PC-3 (cell line): ENCODE measurements at regions not wholly inside any gene's neighbourhood (a gene's known extent, or its start where the extent isn't known, plus 50 kb on each side); places are given as distances from the start of the nearest gene placed in this dataset.

Experiments
- ATAC-seq: fragments of 200-7000 bp; cut with Tn5 transposase; 2 replicates; pipeline ENCODE4 v1.9.1; 2020; ENCODE audit warnings: mild to moderate bottlenecking, moderate library complexity
- BruUV-seq: library from RNA; stranded (reverse); fragments of 400-500 nt; replicated peaks from 2 replicates; lab custom pipeline; 2021; lab: Mats Ljungman, UMichigan
- CTCF ChIA-PET: fragments of 300-600 bp; sonication (Branson Sonifier 250); formaldehyde crosslinking; loops from one replicate; lab custom pipeline; 2022; ENCODE audit warnings: antibody characterized with exemption; lab: Charles Lee
- POLR2A ChIA-PET: fragments of 300-600 bp; sonication (Branson Sonifier 250); formaldehyde crosslinking; loops from one replicate; lab custom pipeline; 2022; ENCODE audit warnings: antibody characterized with exemption; ENCODE audit not compliant: unreplicated experiment; lab: Charles Lee
- DNase-seq: peaks from one replicate; pipeline ENCODE4 v3.0.0-alpha.2; 2015
- H2AFZ ChIP-seq: fragments of 300-600 bp; sonication (generic); 2 replicates; pipeline ENCODE4 v1.6.0; 2016; ENCODE audit warnings: antibody characterized with exemption, low read length
- H3F3A ChIP-seq: fragments of 300-600 bp; sonication (generic); one replicate; pipeline ENCODE4 v1.6.0; 2017; ENCODE audit warnings: antibody characterized with exemption, low read length, control low read depth, mild to moderate bottlenecking; ENCODE audit not compliant: unreplicated experiment
- H3K27ac ChIP-seq: fragments of 300-600 bp; sonication (generic); 2 replicates; pipeline ENCODE4 v1.5.1; 2016; ENCODE audit warnings: mild to moderate bottlenecking, low read length
- H3K27me3 ChIP-seq: fragments of 300-600 bp; sonication (generic); 2 replicates; pipeline ENCODE4 v1.6.1; 2016; ENCODE audit warnings: low read length, mixed read lengths
- H3K36me3 ChIP-seq: fragments of 300-600 bp; sonication (generic); 2 replicates; pipeline ENCODE4 v1.6.1; 2016; ENCODE audit warnings: low read depth, mixed run types, low read length, mixed read lengths
- H3K4me1 ChIP-seq: fragments of 300-600 bp; sonication (generic); 2 replicates; pipeline ENCODE4 v1.5.1; 2016; ENCODE audit warnings: low read length; ENCODE audit not compliant: insufficient read depth
- H3K4me2 ChIP-seq: fragments of 300-600 bp; sonication (generic); 2 replicates; pipeline ENCODE4 v1.6.0; 2016; ENCODE audit warnings: low read length
- H3K4me3 ChIP-seq: fragments of 300-600 bp; sonication (generic); 2 replicates; pipeline ENCODE4 v1.5.1; 2016; ENCODE audit warnings: mild to moderate bottlenecking, low read length, mixed read lengths
- H3K79me2 ChIP-seq: fragments of 300-600 bp; sonication (generic); 2 replicates; pipeline ENCODE4 v1.6.1; 2017; ENCODE audit warnings: low read length, mixed read lengths
- H3K9ac ChIP-seq: fragments of 300-600 bp; sonication (generic); 2 replicates; pipeline ENCODE4 v1.6.0; 2016; ENCODE audit warnings: mild to moderate bottlenecking, low read length
- H3K9me2 ChIP-seq: fragments of 300-600 bp; sonication (generic); replicated peaks from 2 replicates; pipeline ENCODE4 v1.6.1; 2016; ENCODE audit warnings: mixed run types, low read length, mixed read lengths
- H3K9me3 ChIP-seq: fragments of 300-600 bp; sonication (generic); 2 replicates; pipeline ENCODE4 v1.6.1; 2016; ENCODE audit warnings: low read length, mixed read lengths
- H4K20me1 ChIP-seq: fragments of 300-600 bp; sonication (generic); 2 replicates; pipeline ENCODE4 v1.6.1; 2016; ENCODE audit warnings: low read length, mixed read lengths
- EZH2 ChIP-seq: fragments of 300-600 bp; sonication (generic); IDR thresholded peaks from one replicate; pipeline ENCODE4 v1.6.1; 2017; ENCODE audit warnings: antibody characterized with exemption, mild to moderate bottlenecking, low read length; ENCODE audit not compliant: unreplicated experiment
- EZH2phosphoT487 ChIP-seq: fragments of 300-600 bp; sonication (generic); IDR thresholded peaks from 2 replicates; pipeline ENCODE4 v1.6.1; 2018; ENCODE audit warnings: mild to moderate bottlenecking, antibody characterized with exemption, low read length, borderline replicate concordance
- intact Hi-C: fragments of 100-400 bp; cut with micrococcal nuclease; formaldehyde crosslinking; loops from 2 replicates; pipeline ENCODE4 v1.9.0; 2023
- TF ChIP-seq, protein P1 (sequence below): fragments of 300-600 bp; sonication (generic); conservative IDR thresholded peaks from 2 replicates; pipeline ENCODE4 v1.5.1; 2017; ENCODE audit warnings: antibody characterized with exemption, low read depth, mild to moderate bottlenecking, low read length

GRCh38 chr18:61741881-61742454 is 150.8 kb downstream of the RNF152 start:
- DNase-seq: no peak
- no TSS peak for BruUV-seq
- CTCF ChIA-PET: no interaction called here

DNA sequence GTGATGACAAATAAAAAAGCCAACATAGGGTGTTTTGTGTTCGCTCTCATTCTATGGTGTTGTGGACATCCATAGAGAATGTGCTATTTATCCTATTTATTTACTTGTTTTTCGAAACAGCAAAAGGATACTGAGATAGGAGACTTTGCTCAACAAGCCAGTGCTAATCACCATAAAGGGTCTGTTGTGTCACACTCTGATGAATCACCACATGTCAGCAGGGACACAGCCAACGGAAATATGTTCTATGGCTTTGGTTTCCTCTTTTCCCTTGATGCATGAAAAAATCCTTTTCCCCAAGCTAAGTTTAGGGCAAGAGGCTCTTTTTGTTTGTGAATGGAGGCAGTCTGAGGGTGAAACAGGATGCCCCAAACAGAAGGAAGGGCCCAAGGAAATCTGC is 154.3 kb downstream of the RNF152 start:
- BruUV-seq: no TSS peak

More at GRCh38 chr18:61741881-61742454, 150.8 kb downstream of the RNF152 start:
- H3K4me1 ChIP-seq: no peaks in the 10 kb centered on the region
- no peak overlapping the region for H3K4me3 ChIP-seq
- no peak overlapping the region for H2AFZ ChIP-seq
- H3F3A ChIP-seq: no peaks in the 10 kb centered on the region
- no peak overlapping the region for H3K4me2 ChIP-seq
- no peaks in the 10 kb centered on the region for H3K36me3 ChIP-seq
- no peak for ATAC-seq
- H3K27me3 ChIP-seq: peaks cover 27% of the 10 kb centered on the region
- no peaks in the 10 kb centered on the region for H3K79me2 ChIP-seq
- no peak overlapping the region for H3K27ac ChIP-seq
- TF ChIP-seq, protein P1, sequence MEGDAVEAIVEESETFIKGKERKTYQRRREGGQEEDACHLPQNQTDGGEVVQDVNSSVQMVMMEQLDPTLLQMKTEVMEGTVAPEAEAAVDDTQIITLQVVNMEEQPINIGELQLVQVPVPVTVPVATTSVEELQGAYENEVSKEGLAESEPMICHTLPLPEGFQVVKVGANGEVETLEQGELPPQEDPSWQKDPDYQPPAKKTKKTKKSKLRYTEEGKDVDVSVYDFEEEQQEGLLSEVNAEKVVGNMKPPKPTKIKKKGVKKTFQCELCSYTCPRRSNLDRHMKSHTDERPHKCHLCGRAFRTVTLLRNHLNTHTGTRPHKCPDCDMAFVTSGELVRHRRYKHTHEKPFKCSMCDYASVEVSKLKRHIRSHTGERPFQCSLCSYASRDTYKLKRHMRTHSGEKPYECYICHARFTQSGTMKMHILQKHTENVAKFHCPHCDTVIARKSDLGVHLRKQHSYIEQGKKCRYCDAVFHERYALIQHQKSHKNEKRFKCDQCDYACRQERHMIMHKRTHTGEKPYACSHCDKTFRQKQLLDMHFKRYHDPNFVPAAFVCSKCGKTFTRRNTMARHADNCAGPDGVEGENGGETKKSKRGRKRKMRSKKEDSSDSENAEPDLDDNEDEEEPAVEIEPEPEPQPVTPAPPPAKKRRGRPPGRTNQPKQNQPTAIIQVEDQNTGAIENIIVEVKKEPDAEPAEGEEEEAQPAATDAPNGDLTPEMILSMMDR: no peak
- TF ChIP-seq EZH2: no peak
- no peak for TF ChIP-seq EZH2phosphoT487
- H3K9me2 ChIP-seq: no peaks in the 10 kb centered on the region
- intact Hi-C loops: no loop called here
- no peaks in the 10 kb centered on the region for H4K20me1 ChIP-seq
- no peak overlapping the region for H3K9ac ChIP-seq
- POLR2A ChIA-PET: no interaction called here
- H3K9me3 ChIP-seq: no peaks in the 10 kb centered on the region

DNA sequence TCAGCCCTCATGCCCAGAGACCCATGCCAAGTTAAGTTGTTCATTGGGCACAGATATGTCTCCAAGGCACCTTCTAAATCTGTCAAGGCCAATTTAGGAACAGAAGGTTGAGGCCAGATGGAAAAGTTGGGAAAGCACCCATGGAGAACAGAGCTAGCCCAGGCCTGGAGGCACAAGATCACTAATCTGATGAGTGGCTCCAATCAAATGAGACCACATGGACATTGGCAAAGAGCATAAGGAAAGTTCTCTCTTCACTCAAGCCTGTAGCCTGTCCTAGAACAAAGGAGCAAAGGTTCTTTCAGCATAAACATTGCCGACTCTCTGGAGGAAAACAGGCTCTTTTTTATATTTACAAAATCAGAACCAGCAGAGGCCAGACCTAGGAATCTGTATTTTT is 154.8 kb downstream of the RNF152 start:
- no peak for DNase-seq
- intact Hi-C loops: no loop called here

More for the DNA sequence above, 154.3 kb downstream of the RNF152 start:
- no peak overlapping the region for H2AFZ ChIP-seq
- TF ChIP-seq EZH2phosphoT487 (no peak), EZH2 (no peak)
- TF ChIP-seq, protein P1: no peak
- no peaks in the 10 kb centered on the region for H3F3A ChIP-seq
- H3K79me2 ChIP-seq: no peaks in the 10 kb centered on the region
- ChIA-PET CTCF (no interaction called here), POLR2A (no interaction called here)
- peaks cover 44% of the 10 kb centered on the region for H3K27me3 ChIP-seq
- ATAC-seq (no peak), DNase-seq (peak; percentile 9)
- H3K4me1 ChIP-seq: no peaks in the 10 kb centered on the region
- intact Hi-C loops: no loop called here
- no peaks in the 10 kb centered on the region for H3K9me2 ChIP-seq
- no peak overlapping the region for H3K9ac ChIP-seq
- H4K20me1 ChIP-seq: no peaks in the 10 kb centered on the region
- no peaks in the 10 kb centered on the region for H3K9me3 ChIP-seq
- H3K36me3 ChIP-seq: no peaks in the 10 kb centered on the region
- no peak overlapping the region for H3K4me3 ChIP-seq
- H3K27ac ChIP-seq: no peak overlapping the region
- no peak overlapping the region for H3K4me2 ChIP-seq

More for the DNA sequence above, 154.8 kb downstream of the RNF152 start:
- Histone ChIP-seq H3K4me1 (no peaks in the 10 kb centered on the region), H3K4me3 (no peak overlapping the region), H3K36me3 (no peaks in the 10 kb centered on the region), H3K79me2 (no peaks in the 10 kb centered on the region), H3K27ac (no peak overlapping the region), H2AFZ (no peak overlapping the region), H3K9me2 (no peaks in the 10 kb centered on the region), H3K27me3 (peaks cover 43% of the 10 kb centered on the region), H3K9me3 (no peaks in the 10 kb centered on the region), H3K9ac (no peak overlapping the region), H4K20me1 (no peaks in the 10 kb centered on the region), H3K4me2 (no peak overlapping the region), H3F3A (no peaks in the 10 kb centered on the region)
- BruUV-seq: no TSS peak
- POLR2A ChIA-PET: no interaction called here
- no peak for ATAC-seq
- CTCF ChIA-PET: no interaction called here
- TF ChIP-seq, protein P1: no peak
- TF ChIP-seq EZH2phosphoT487 (no peak), EZH2 (no peak)
